ENCODE measurements at regions not wholly inside any gene's neighbourhood (a gene's known extent, or its start where the extent isn't known, plus 50 kb on each side); places are given as distances from the start of the nearest gene placed in this dataset.

DNA sequence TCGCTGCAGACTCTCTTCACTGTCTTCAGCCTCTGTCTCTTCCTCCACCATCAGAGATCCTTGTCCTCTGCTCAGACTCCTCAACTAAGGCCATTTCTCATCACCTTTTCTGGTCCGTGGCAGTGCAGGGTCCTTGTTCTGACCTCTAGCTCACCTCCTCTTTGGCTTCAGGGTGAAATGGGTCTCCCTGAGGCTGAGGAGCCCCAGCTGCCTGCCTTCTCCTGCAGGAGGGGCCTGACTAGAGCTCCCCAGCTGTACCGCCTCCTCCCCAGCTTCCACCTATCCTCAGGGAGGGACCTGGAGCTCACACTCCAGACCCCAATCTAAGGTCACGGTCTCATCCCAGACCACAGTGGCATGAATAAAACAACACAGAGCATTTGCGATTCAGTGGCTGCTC, 203.0 kb downstream of the TRIM29 start:
- TF ChIP-seq, protein P1, sequence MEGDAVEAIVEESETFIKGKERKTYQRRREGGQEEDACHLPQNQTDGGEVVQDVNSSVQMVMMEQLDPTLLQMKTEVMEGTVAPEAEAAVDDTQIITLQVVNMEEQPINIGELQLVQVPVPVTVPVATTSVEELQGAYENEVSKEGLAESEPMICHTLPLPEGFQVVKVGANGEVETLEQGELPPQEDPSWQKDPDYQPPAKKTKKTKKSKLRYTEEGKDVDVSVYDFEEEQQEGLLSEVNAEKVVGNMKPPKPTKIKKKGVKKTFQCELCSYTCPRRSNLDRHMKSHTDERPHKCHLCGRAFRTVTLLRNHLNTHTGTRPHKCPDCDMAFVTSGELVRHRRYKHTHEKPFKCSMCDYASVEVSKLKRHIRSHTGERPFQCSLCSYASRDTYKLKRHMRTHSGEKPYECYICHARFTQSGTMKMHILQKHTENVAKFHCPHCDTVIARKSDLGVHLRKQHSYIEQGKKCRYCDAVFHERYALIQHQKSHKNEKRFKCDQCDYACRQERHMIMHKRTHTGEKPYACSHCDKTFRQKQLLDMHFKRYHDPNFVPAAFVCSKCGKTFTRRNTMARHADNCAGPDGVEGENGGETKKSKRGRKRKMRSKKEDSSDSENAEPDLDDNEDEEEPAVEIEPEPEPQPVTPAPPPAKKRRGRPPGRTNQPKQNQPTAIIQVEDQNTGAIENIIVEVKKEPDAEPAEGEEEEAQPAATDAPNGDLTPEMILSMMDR (IDR thresholded peaks at IDR 0.05; ENCODE audit: low read depth, low read length, poor library complexity, severe bottlenecking) = no peak
- no peak for TF ChIP-seq EZH2phosphoT487 (IDR thresholded peaks at IDR 0.05; ENCODE audit: borderline replicate concordance, low read length)
